H1 (cell line): ENCODE measurements at regions not wholly inside any gene's neighbourhood (a gene's known extent, or its start where the extent isn't known, plus 50 kb on each side); places are given as distances from the start of the nearest gene placed in this dataset.
A peak's percentile ranks its signal among the peaks of the same experiment; 100 is the strongest.

Source experiments
- CTCF ChIA-PET: fragments of 300-600 bp; sonication (Branson Sonifier 250); formaldehyde crosslinking; loops from one replicate; lab custom pipeline; 2021; ENCODE audit not compliant: partially characterized antibody; lab: Charles Lee
- POLR2A ChIA-PET: fragments of 300-600 bp; sonication (Branson Sonifier 250); formaldehyde crosslinking; loops from one replicate; lab custom pipeline; 2021; ENCODE audit warnings: inconsistent platforms; ENCODE audit not compliant: partially characterized antibody; lab: Charles Lee
- DNase-seq, 2 experiments: peaks; one replicate each; pipeline versions ENCODE4 v3.0.0 to v3.0.0-alpha.2; 2010 to 2022; ENCODE audit warnings: low spot score in 2 of 2, low read depth in 1 of 2, mixed read lengths in 1 of 2
- FAIRE-seq: peaks from 2 replicates; lab custom pipeline; 2011; peaks lifted over from hg19 to GRCh38; lab: Jason Lieb, UNC
- H2AFZ ChIP-seq: 2 replicates; pipeline ENCODE4 v1.8.1; 2012; ENCODE audit warnings: low read length, inconsistent platforms
- H2AK5ac ChIP-seq: 2 replicates; pipeline ENCODE4 v1.6.1; 2013; ENCODE audit warnings: low read depth, low read length
- H2BK120ac ChIP-seq: replicated peaks from 2 replicates; pipeline ENCODE3; 2013; ENCODE audit warnings: low read depth, low read length, inconsistent platforms
- H2BK12ac ChIP-seq: 2 replicates; pipeline ENCODE4 v1.6.1; 2013; ENCODE audit warnings: low read depth, low read length
- H2BK15ac ChIP-seq: 2 replicates; pipeline ENCODE4 v1.6.1; 2013; ENCODE audit warnings: low read length
- H2BK20ac ChIP-seq: 2 replicates; pipeline ENCODE4 v1.6.1; 2013; ENCODE audit warnings: low read length
- H2BK5ac ChIP-seq: 2 replicates; pipeline ENCODE4 v1.6.1; 2013; ENCODE audit warnings: low read depth, low read length
- H3K14ac ChIP-seq: 2 replicates; pipeline ENCODE4 v1.6.1; 2013; ENCODE audit warnings: inconsistent platforms; ENCODE audit not compliant: insufficient read length
- H3K18ac ChIP-seq: 2 replicates; pipeline ENCODE4 v1.6.1; 2013; ENCODE audit warnings: low read length; ENCODE audit errors: extremely low read depth
- H3K23ac ChIP-seq: 2 replicates; pipeline ENCODE4 v1.6.1; 2013; ENCODE audit warnings: inconsistent platforms; ENCODE audit not compliant: insufficient read length
- H3K23me2 ChIP-seq: 2 replicates; pipeline ENCODE4 v1.6.1; 2013; ENCODE audit warnings: low read depth, low read length
- H3K27ac ChIP-seq: 2 replicates; pipeline ENCODE4 v1.6.1; 2011; ENCODE audit warnings: low read depth, low read length, inconsistent platforms
- H3K27me3 ChIP-seq, 4 experiments: replicated peaks in 1 of 4; 1 replicate in 1 of 4; 2 replicates in 3 of 4; pipeline versions ENCODE4 v1.6.1 to v1.8.1; 2011 to 2013; ENCODE audit warnings: low read length in 3 of 4, mild to moderate bottlenecking in 3 of 4, inconsistent platforms in 2 of 4, mixed read lengths in 2 of 4, moderate library complexity in 1 of 4; ENCODE audit not compliant: control insufficient read depth in 3 of 4, insufficient read depth in 3 of 4; ENCODE audit errors: extremely low read depth in 1 of 4
- H3K36me3 ChIP-seq, 4 experiments: 2 replicates each; pipeline versions ENCODE4 v1.6.1 to v1.8.1; 2011 to 2013; ENCODE audit warnings: mild to moderate bottlenecking in 4 of 4, low read length in 3 of 4, moderate library complexity in 2 of 4, control low read depth in 1 of 4, inconsistent platforms in 1 of 4; ENCODE audit not compliant: insufficient read depth in 4 of 4, control insufficient read depth in 2 of 4
- H3K4ac ChIP-seq: replicated peaks from 2 replicates; pipeline ENCODE3; 2013; ENCODE audit warnings: low read length, low read depth, mixed read lengths, inconsistent platforms; ENCODE audit not compliant: insufficient read length
- H3K4me1 ChIP-seq, 4 experiments: replicated peaks in 1 of 4; 1 replicate in 1 of 4; 2 replicates in 3 of 4; pipeline versions ENCODE4 v1.6.1 to v1.8.1; 2011 to 2013; ENCODE audit warnings: low read length in 3 of 4, inconsistent platforms in 2 of 4, mixed read lengths in 1 of 4; ENCODE audit not compliant: insufficient read depth in 4 of 4, control insufficient read depth in 3 of 4
- H3K4me2 ChIP-seq, 2 experiments: 2 replicates each; pipeline versions ENCODE4 v1.6.1 to v1.8.1; 2011 to 2013; ENCODE audit warnings: low read depth in 2 of 2, low read length in 2 of 2, control low read depth in 1 of 2, inconsistent platforms in 1 of 2, mild to moderate bottlenecking in 1 of 2; ENCODE audit not compliant: insufficient read depth in 1 of 2
- H3K4me3 ChIP-seq, 4 experiments: fragments of 200-600, 300-600 bp in 1 of 4; sonication (generic), shearing (Covaris generic), sonication (Bioruptor Twin) in 1 of 4; 2 replicates each; pipeline versions ENCODE4 v1.5.1 to v1.8.1; 2011 to 2016; ENCODE audit warnings: low read length in 4 of 4, low read depth in 3 of 4, control low read depth in 2 of 4, inconsistent platforms in 2 of 4, mild to moderate bottlenecking in 2 of 4, mixed read lengths in 1 of 4, moderate library complexity in 1 of 4; ENCODE audit not compliant: insufficient read depth in 2 of 4; ENCODE audit errors: extremely low read depth in 1 of 4
- H3K56ac ChIP-seq: replicated peaks from 2 replicates; pipeline ENCODE3; 2013; ENCODE audit warnings: low read depth, mild to moderate bottlenecking, mixed read lengths, low read length, inconsistent platforms; ENCODE audit not compliant: insufficient read length
- H3K79me1 ChIP-seq: 2 replicates; pipeline ENCODE4 v1.6.1; 2013; ENCODE audit warnings: low read depth, low read length, control low read depth
- H3K79me2 ChIP-seq, 2 experiments: 2 replicates each; pipeline versions ENCODE4 v1.6.1 to v1.8.1; 2012 to 2013; ENCODE audit warnings: low read length in 2 of 2, mild to moderate bottlenecking in 2 of 2, inconsistent platforms in 1 of 2; ENCODE audit not compliant: insufficient read depth in 2 of 2, control insufficient read depth in 1 of 2
- H3K9ac ChIP-seq, 4 experiments: replicated peaks in 1 of 4; 1 replicate in 1 of 4; 2 replicates in 3 of 4; pipeline versions ENCODE4 v1.6.1 to v1.8.1; 2011 to 2013; ENCODE audit warnings: low read depth in 3 of 4, low read length in 3 of 4, control low read depth in 2 of 4, mild to moderate bottlenecking in 2 of 4, moderate library complexity in 2 of 4, inconsistent platforms in 1 of 4; ENCODE audit errors: extremely low read depth in 1 of 4
- H3K9me3 ChIP-seq, 2 experiments: 2 replicates each; pipeline versions ENCODE4 v1.6.1 to v1.8.1; 2012 to 2013; ENCODE audit warnings: mild to moderate bottlenecking in 2 of 2, moderate library complexity in 2 of 2, control low read depth in 1 of 2, inconsistent platforms in 1 of 2, low read depth in 1 of 2, low read length in 1 of 2, mixed read lengths in 1 of 2; ENCODE audit not compliant: insufficient read depth in 2 of 2
- H4K20me1 ChIP-seq, 2 experiments: replicated peaks in 1 of 2; 2 replicates each; pipeline versions ENCODE3 to v1.8.1; 2011 to 2013; ENCODE audit warnings: inconsistent platforms in 2 of 2, low read length in 2 of 2, mild to moderate bottlenecking in 1 of 2; ENCODE audit not compliant: insufficient read depth in 2 of 2, control insufficient read depth in 1 of 2
- H4K5ac ChIP-seq: 2 replicates; pipeline ENCODE4 v1.6.1; 2013; ENCODE audit warnings: low read length, low read depth, mixed read lengths, inconsistent platforms; ENCODE audit not compliant: insufficient read length
- H4K8ac ChIP-seq: 2 replicates; pipeline ENCODE4 v1.8.0; 2013; ENCODE audit warnings: mild to moderate bottlenecking, moderate library complexity, low read length, inconsistent platforms; ENCODE audit not compliant: insufficient read depth; ENCODE audit errors: extremely low read depth
- H4K91ac ChIP-seq: replicated peaks from 2 replicates; pipeline ENCODE3; 2013; ENCODE audit warnings: low read length, mixed read lengths, inconsistent platforms; ENCODE audit not compliant: insufficient read length
- CTBP2 ChIP-seq: IDR thresholded peaks from 2 replicates; pipeline ENCODE4 v1.7.0; 2011; ENCODE audit warnings: borderline replicate concordance, mild to moderate bottlenecking, moderate library complexity, mixed read lengths, low read length; ENCODE audit not compliant: insufficient read depth, insufficient read length
- FOSL1 ChIP-seq: IDR thresholded peaks from 2 replicates; pipeline ENCODE4 v1.6.1; 2011; ENCODE audit warnings: mild to moderate bottlenecking, low read depth, low read length, moderate library complexity; ENCODE audit not compliant: insufficient read depth
- JUND ChIP-seq: IDR thresholded peaks from 2 replicates; pipeline ENCODE4 v1.6.1; 2011; ENCODE audit warnings: mild to moderate bottlenecking, improper control_type of control experiment, low read length
- NRF1 ChIP-seq: IDR thresholded peaks from 2 replicates; pipeline ENCODE4 v1.6.1; 2011; ENCODE audit warnings: mild to moderate bottlenecking, low read depth, low read length, improper control_type of control experiment
- POLR2A ChIP-seq, 2 experiments: IDR thresholded peaks; 1 replicate in 1 of 2; 2 replicates in 1 of 2; pipeline ENCODE4 v1.6.1; 2011; ENCODE audit warnings: low read depth in 2 of 2, low read length in 2 of 2, mild to moderate bottlenecking in 2 of 2; ENCODE audit errors: control extremely low read depth in 1 of 2
- POU5F1 ChIP-seq: IDR thresholded peaks from 2 replicates; pipeline ENCODE4 v1.6.1; 2011; ENCODE audit warnings: low read depth, mild to moderate bottlenecking, low read length, moderate library complexity
- RXRA ChIP-seq: IDR thresholded peaks from 2 replicates; pipeline ENCODE4 v1.6.1; 2011; ENCODE audit warnings: low read depth, mild to moderate bottlenecking, low read length, moderate library complexity; ENCODE audit not compliant: insufficient read depth
- SUZ12 ChIP-seq: fragments of 200-600 bp; sonication (generic); IDR thresholded peaks from 2 replicates; pipeline ENCODE4 v1.6.1; 2012; ENCODE audit warnings: mild to moderate bottlenecking, inconsistent platforms, low read length, moderate library complexity, mixed read lengths
- WGBS, 2 experiments: shearing (Covaris generic) in 1 of 2; methylation state at CpG; one replicate each; pipeline versions ENCODE4 v1.1.6 to v1.1.7; 2013 to 2015; ENCODE audit warnings: low lambda C conversion rate in 2 of 2, mixed read lengths in 2 of 2, inconsistent platforms in 1 of 2, low coverage in 1 of 2, missing lambda C conversion rate in 1 of 2; ENCODE audit not compliant: insufficient replicate concordance in 2 of 2, insufficient coverage in 1 of 2, insufficient read length in 1 of 2; ENCODE audit errors: extremely low coverage in 1 of 2, missing lambda C conversion rate in 1 of 2; 5-methylcytosine and 5-hydroxymethylcytosine counted together
- TF ChIP-seq, protein P1 (sequence below): IDR thresholded peaks from 2 replicates; pipeline ENCODE4 v1.6.1; 2012; ENCODE audit warnings: low read length, inconsistent platforms
- TF ChIP-seq, protein P2 (sequence below), 3 experiments: IDR thresholded peaks; 1 replicate in 2 of 3; 2 replicates in 1 of 3; pipeline versions ENCODE4 v1.5.1 to v1.6.1; 2011; ENCODE audit warnings: low read length in 3 of 3, mild to moderate bottlenecking in 3 of 3, inconsistent platforms in 2 of 3, low read depth in 1 of 3, moderate library complexity in 1 of 3; ENCODE audit not compliant: insufficient read depth in 1 of 3; ENCODE audit errors: control extremely low read depth in 1 of 3

DNA sequence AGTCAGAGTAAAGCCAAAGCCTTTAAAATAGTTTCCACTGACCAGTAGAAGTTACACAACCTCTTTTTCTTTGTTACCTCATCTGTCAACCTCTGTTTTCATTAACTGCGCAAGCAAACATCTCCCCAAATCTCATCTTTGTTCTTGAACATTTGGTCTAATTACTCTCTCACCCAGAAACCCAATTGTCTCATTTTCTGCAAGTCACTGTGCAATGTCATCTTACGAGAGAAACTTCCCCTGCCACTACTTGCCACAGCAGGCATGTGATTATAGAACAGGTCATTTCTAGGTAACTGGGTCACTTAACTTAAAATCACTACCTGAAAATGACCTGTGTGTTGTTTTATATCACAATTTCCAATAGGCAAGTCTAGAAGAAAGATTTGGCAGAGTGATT, 159.4 kb downstream of the SI start:
- no peak overlapping the region for H3K56ac ChIP-seq
- H3K23ac ChIP-seq = no peak overlapping the region
- POLR2A ChIA-PET = no interaction called here
- no peaks in the 10 kb centered on the region for H3K79me1 ChIP-seq
- no peaks in the 10 kb centered on the region for H4K20me1 ChIP-seq
- H3K27ac ChIP-seq = no peak overlapping the region
- no peak overlapping the region for H2BK20ac ChIP-seq
- CTCF ChIA-PET = no interaction called here
- WGBS, 2 experiments = 93% methylated on average over 2 of the region's 2 CpGs; no CpG with 5 or more reads in 1 of the 2 experiments
- H3K14ac ChIP-seq = no peak overlapping the region
- H2BK120ac ChIP-seq = no peak overlapping the region
- no peak overlapping the region for H2BK5ac ChIP-seq
- H3K9ac ChIP-seq = peak overlapping the region in 1 of 4 experiments; percentile 34; a peak in 1 of 7 replicates
- H3K4me3 ChIP-seq = no peak overlapping the region
- H3K4me1 ChIP-seq = no peaks in the 10 kb centered on the region
- H2AFZ ChIP-seq = no peak overlapping the region
- H3K36me3 ChIP-seq = no peaks in the 10 kb centered on the region
- H3K23me2 ChIP-seq = no peaks in the 10 kb centered on the region
- DNase-seq = no peak
- H4K8ac ChIP-seq = no peak overlapping the region
- no peak overlapping the region for H2BK12ac ChIP-seq
- no peak overlapping the region for H4K91ac ChIP-seq
- no peaks in the 10 kb centered on the region for H3K27me3 ChIP-seq
- H4K5ac ChIP-seq = no peak overlapping the region
- H3K9me3 ChIP-seq = peaks cover 0 to 2% of the 10 kb centered on the region in 2 experiments; a peak in 1 of 4 replicates
- no peak overlapping the region for H3K4me2 ChIP-seq
- H3K79me2 ChIP-seq = no peaks in the 10 kb centered on the region
- no peak overlapping the region for H3K18ac ChIP-seq
- H2AK5ac ChIP-seq = no peak overlapping the region
- H3K4ac ChIP-seq = no peak overlapping the region
- H2BK15ac ChIP-seq = no peak overlapping the region
- FAIRE-seq = no peak
- TF ChIP-seq RXRA (no peak), NRF1 (no peak), POU5F1 (no peak), CTBP2 (no peak), POLR2A (IDR thresholded peaks at IDR 0.05; ENCODE audit: control extremely low read depth in 1 of 2, low read depth in 2 of 2, low read length in 2 of 2) (no peak), FOSL1 (no peak), JUND (no peak), SUZ12 (no peak)
- TF ChIP-seq, protein P1, sequence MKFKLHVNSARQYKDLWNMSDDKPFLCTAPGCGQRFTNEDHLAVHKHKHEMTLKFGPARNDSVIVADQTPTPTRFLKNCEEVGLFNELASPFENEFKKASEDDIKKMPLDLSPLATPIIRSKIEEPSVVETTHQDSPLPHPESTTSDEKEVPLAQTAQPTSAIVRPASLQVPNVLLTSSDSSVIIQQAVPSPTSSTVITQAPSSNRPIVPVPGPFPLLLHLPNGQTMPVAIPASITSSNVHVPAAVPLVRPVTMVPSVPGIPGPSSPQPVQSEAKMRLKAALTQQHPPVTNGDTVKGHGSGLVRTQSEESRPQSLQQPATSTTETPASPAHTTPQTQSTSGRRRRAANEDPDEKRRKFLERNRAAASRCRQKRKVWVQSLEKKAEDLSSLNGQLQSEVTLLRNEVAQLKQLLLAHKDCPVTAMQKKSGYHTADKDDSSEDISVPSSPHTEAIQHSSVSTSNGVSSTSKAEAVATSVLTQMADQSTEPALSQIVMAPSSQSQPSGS = no peak
- TF ChIP-seq, protein P2, sequence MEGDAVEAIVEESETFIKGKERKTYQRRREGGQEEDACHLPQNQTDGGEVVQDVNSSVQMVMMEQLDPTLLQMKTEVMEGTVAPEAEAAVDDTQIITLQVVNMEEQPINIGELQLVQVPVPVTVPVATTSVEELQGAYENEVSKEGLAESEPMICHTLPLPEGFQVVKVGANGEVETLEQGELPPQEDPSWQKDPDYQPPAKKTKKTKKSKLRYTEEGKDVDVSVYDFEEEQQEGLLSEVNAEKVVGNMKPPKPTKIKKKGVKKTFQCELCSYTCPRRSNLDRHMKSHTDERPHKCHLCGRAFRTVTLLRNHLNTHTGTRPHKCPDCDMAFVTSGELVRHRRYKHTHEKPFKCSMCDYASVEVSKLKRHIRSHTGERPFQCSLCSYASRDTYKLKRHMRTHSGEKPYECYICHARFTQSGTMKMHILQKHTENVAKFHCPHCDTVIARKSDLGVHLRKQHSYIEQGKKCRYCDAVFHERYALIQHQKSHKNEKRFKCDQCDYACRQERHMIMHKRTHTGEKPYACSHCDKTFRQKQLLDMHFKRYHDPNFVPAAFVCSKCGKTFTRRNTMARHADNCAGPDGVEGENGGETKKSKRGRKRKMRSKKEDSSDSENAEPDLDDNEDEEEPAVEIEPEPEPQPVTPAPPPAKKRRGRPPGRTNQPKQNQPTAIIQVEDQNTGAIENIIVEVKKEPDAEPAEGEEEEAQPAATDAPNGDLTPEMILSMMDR (IDR thresholded peaks at IDR 0.05; ENCODE audit: control extremely low read depth in 1 of 3, insufficient read depth in 1 of 3, low read depth in 1 of 3, low read length in 3 of 3) = no peak
